ENCODE measurements at regions not wholly inside any gene's neighbourhood (a gene's known extent, or its start where the extent isn't known, plus 50 kb on each side); places are given as distances from the start of the nearest gene placed in this dataset.

GRCh38 chr1:244988521-244988920 lies 124.2 kb upstream of the HNRNPU start:
- no peak overlapping the region for H3K27ac ChIP-seq
- TF ChIP-seq, protein P1, sequence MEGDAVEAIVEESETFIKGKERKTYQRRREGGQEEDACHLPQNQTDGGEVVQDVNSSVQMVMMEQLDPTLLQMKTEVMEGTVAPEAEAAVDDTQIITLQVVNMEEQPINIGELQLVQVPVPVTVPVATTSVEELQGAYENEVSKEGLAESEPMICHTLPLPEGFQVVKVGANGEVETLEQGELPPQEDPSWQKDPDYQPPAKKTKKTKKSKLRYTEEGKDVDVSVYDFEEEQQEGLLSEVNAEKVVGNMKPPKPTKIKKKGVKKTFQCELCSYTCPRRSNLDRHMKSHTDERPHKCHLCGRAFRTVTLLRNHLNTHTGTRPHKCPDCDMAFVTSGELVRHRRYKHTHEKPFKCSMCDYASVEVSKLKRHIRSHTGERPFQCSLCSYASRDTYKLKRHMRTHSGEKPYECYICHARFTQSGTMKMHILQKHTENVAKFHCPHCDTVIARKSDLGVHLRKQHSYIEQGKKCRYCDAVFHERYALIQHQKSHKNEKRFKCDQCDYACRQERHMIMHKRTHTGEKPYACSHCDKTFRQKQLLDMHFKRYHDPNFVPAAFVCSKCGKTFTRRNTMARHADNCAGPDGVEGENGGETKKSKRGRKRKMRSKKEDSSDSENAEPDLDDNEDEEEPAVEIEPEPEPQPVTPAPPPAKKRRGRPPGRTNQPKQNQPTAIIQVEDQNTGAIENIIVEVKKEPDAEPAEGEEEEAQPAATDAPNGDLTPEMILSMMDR (conservative IDR thresholded peaks at IDR 0.05): no peak
- TF ChIP-seq ZFX (IDR thresholded peaks at IDR 0.05): no peak

GRCh38 chr1:244980605-244981004 lies 116.3 kb upstream of the HNRNPU start:
- no peak overlapping the region for H3K27ac ChIP-seq
- TF ChIP-seq ZFX (IDR thresholded peaks at IDR 0.05): no peak
- TF ChIP-seq, protein P1 (conservative IDR thresholded peaks at IDR 0.05): no peak

DNA sequence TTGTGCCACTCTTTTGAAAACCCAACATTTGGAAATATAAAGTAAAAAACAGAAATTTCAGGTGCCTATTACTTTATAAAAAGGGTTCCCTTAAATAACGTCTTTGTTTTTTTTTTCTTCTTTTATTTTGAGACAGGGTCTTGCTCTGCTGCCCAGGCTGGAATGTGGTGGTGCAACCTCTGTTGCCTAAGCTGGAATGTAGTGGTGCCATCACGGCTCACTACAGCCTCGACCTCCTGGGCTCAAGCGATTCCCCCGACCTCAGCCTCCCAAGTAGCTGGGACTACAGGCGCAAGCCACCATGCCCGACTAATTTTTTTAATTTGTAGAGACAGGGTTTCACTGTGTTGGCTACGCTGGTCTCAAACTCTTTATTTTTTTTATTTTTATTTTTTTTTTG lies 110.2 kb upstream of the HNRNPU start:
- TF ChIP-seq, protein P1 (conservative IDR thresholded peaks at IDR 0.05): no peak
- TF ChIP-seq ZFX (IDR thresholded peaks at IDR 0.05): no peak
- no peak overlapping the region for H3K27ac ChIP-seq

DNA sequence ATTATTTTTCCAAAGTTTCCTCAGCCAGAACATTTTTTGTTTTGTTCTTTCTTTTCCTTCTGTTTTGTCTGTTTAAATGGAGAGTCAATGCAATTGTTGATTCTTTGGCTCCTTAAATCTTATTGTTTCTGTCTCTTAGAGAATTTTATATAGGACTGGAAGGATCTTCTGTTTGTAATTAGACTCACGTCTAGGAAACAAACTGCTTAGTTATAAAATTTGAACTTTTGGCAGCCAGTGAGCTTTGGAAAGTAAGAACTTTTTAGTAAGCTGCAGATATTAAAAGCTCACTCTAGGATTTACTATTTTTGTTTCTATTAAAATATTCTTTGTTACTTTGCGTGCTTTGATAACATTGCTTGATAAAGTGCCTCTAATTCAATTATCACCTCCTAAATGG lies 109.8 kb upstream of the HNRNPU start:
- TF ChIP-seq, protein P1 (conservative IDR thresholded peaks at IDR 0.05): no peak
- no peak for TF ChIP-seq ZFX (IDR thresholded peaks at IDR 0.05)

GRCh38 chr1:244971552-244972216 lies 107.3 kb upstream of the HNRNPU start:
- TF ChIP-seq, protein P1 (conservative IDR thresholded peaks at IDR 0.05): no peak
- TF ChIP-seq ZFX (IDR thresholded peaks at IDR 0.05): no peak
- H3K27ac ChIP-seq: peak overlapping the region; percentile 95

More for the DNA sequence above, 109.8 kb upstream of the HNRNPU start:
- no peak overlapping the region for H3K27ac ChIP-seq

DNA sequence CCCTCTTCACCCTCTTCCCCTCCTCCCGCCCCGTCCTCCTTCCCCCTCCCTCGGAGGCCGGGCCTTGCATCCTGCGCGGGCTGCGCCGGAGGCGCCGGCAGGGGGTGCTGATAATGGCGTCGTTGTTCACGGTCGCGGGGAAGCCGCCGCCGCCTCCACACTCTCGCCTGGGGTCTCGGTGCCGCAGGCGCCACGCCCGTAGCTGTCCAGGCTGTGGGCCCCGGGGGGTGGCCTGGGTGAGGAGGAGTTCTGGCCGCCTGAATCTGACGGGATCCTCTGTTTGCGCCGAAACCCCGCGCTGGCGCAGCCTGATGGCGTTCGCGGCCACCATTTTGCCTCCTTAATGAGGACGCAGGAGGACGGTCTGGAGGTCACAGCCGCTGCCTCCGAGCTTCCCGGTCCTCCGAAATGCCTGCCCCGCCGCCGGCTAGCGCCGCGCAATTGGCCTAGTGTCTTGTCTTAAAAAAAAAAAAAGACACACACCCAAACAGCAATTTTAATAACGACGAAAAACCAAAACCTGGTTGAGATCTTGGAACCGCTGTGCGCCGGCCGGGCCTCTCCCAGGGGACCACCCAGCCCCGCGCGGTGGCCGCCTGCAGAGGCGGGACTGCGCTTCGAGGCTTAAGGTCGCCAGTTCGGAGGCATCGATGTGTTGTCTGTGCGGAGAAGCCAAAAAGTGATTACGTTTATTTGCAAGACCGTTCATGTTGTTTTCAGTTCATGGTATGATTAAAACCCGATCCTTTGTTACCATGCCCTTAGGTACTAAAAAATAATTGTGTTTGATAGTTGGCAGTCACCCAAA lies 106.6 kb upstream of the HNRNPU start:
- H3K27ac ChIP-seq: peak overlapping the region; percentile 95
- peak; percentile 51; the same call in 1 of the 2 replicates for TF ChIP-seq ZFX (IDR thresholded peaks at IDR 0.05)
- TF ChIP-seq, protein P1 (conservative IDR thresholded peaks at IDR 0.05): peak; percentile 70

DNA sequence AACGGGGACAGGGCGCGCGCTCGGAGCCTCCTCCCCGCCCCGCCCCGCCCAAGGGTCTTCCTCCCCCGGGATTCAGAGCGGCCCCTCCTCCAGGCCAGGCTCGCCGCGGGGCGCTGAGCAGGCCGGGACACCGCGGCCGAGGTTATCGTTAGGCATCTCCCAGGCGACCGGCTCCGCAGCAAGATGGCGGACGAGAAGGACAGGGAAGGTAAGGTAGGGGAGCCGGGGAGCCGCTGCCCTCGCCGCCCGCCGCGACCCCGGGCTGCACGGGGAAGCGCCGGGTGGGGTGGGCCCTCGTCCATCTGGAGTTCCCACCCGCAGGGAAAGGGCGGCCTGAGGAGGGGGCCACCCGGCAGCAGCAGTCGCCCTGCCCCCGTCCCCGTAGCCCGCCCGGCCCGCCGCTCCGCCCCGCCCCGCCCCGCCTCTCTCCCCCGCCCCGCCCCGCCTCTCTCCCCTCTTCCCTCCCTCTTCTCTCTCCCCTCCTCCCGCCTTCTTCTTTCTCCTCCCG lies 105.9 kb upstream of the HNRNPU start:
- peak overlapping the region; percentile 95 for H3K27ac ChIP-seq
- peak; percentile 77 for TF ChIP-seq ZFX (IDR thresholded peaks at IDR 0.05)
- TF ChIP-seq, protein P1 (conservative IDR thresholded peaks at IDR 0.05): no peak

Measured in C4-2B (cell line).